ENCODE measurements at regions not wholly inside any gene's neighbourhood (a gene's known extent, or its start where the extent isn't known, plus 50 kb on each side); places are given as distances from the start of the nearest gene placed in this dataset.
"Not testable (repeated sequence)": the region's sequence is repeated elsewhere in the genome, so short reads cannot be mapped to it uniquely, and the experiment has no call there.

GRCh38 chr2:194591192-194591591 lies 1065.8 kb upstream of the SLC39A10 start:
- DNase-seq, result no peak

GRCh38 chr2:194587739-194588270 lies 1069.2 kb upstream of the SLC39A10 start:
- DNase-seq, result no peak

GRCh38 chr2:194567661-194568017 lies 1089.4 kb upstream of the SLC39A10 start:
- no peak for DNase-seq

- no peak for DNase-seq
These were observed 1089.9 kb upstream of the SLC39A10 start for GRCh38 chr2:194566907-194567660.

GRCh38 chr2:194564422-194564821 lies 1092.6 kb upstream of the SLC39A10 start:
- no peak for DNase-seq

- no peak for DNase-seq
These were observed 1094.7 kb upstream of the SLC39A10 start for GRCh38 chr2:194562329-194562728.

- DNase-seq, result no peak
These were observed 1097.1 kb upstream of the SLC39A10 start for GRCh38 chr2:194559964-194560363.

- no peak for DNase-seq
These were observed 1097.5 kb upstream of the SLC39A10 start for GRCh38 chr2:194559523-194559922.

- no peak for DNase-seq
These were observed 1099.0 kb upstream of the SLC39A10 start for GRCh38 chr2:194557993-194558392.

GRCh38 chr2:194556629-194557028 lies 1100.4 kb upstream of the SLC39A10 start:
- no peak for DNase-seq

- DNase-seq, result no peak
These were observed 1103.0 kb upstream of the SLC39A10 start for GRCh38 chr2:194553980-194554379.

GRCh38 chr2:194550702-194551101 lies 1106.3 kb upstream of the SLC39A10 start:
- no peak for DNase-seq

- DNase-seq, result no peak
These were observed 1107.6 kb upstream of the SLC39A10 start for GRCh38 chr2:194549387-194549786.

GRCh38 chr2:194545978-194546377 lies 1111.0 kb upstream of the SLC39A10 start:
- no peak for DNase-seq

- DNase-seq, result no peak
These were observed 1117.6 kb upstream of the SLC39A10 start for GRCh38 chr2:194539425-194539824.

- no peak for DNase-seq
These were observed 1130.9 kb upstream of the SLC39A10 start for GRCh38 chr2:194526121-194526520.

- DNase-seq, result no peak
These were observed 1142.7 kb upstream of the SLC39A10 start for GRCh38 chr2:194514281-194514680.

- not testable (repeated sequence) for DNase-seq
These were observed 1146.0 kb upstream of the SLC39A10 start for GRCh38 chr2:194511070-194511469.

- DNase-seq, result not testable (repeated sequence)
These were observed 1152.2 kb upstream of the SLC39A10 start for GRCh38 chr2:194504876-194505275.

GRCh38 chr2:194495046-194495445 lies 1162.0 kb upstream of the SLC39A10 start:
- no peak for DNase-seq

GRCh38 chr2:194494401-194494800 lies 1162.6 kb upstream of the SLC39A10 start:
- no peak for DNase-seq

GRCh38 chr2:194491409-194492115 lies 1165.5 kb upstream of the SLC39A10 start:
- no peak for DNase-seq

GRCh38 chr2:194486326-194486725 lies 1170.7 kb upstream of the SLC39A10 start:
- no peak for DNase-seq

- no peak for DNase-seq
These were observed 1174.0 kb upstream of the SLC39A10 start for GRCh38 chr2:194483041-194483440.
